ENCODE measurements at regions not wholly inside any gene's neighbourhood (a gene's known extent, or its start where the extent isn't known, plus 50 kb on each side); places are given as distances from the start of the nearest gene placed in this dataset.

GRCh38 chr2:146821836-146822316, 1023.0 kb upstream of the ACVR2A start:
- intact Hi-C loops (cut with DNase I, micrococcal nuclease): no loop called here
- no peaks in the 10 kb centered on the region for H3K36me3 ChIP-seq (ENCODE audit: low read depth)
- H3K4me1 ChIP-seq (ENCODE audit: low read depth): no peaks in the 10 kb centered on the region
- TF ChIP-seq CTCF (IDR thresholded peaks at IDR 0.05): no peak
- no peaks in the 10 kb centered on the region for H3K9me3 ChIP-seq
- H3K4me3 ChIP-seq: no peak overlapping the region
- ATAC-seq (no peak), DNase-seq (no peak)

GRCh38 chr2:146820672-146821071, 1024.2 kb upstream of the ACVR2A start:
- DNase-seq: no peak
- no peak for ATAC-seq
- intact Hi-C loops (cut with DNase I, micrococcal nuclease): no loop called here
- Histone ChIP-seq H3K4me1 (ENCODE audit: low read depth) (no peaks in the 10 kb centered on the region), H3K9me3 (no peaks in the 10 kb centered on the region), H3K36me3 (ENCODE audit: low read depth) (no peaks in the 10 kb centered on the region), H3K4me3 (no peak overlapping the region)
- no peak for TF ChIP-seq CTCF (IDR thresholded peaks at IDR 0.05)

- Histone ChIP-seq H3K4me3 (no peak overlapping the region), H3K36me3 (ENCODE audit: low read depth) (no peaks in the 10 kb centered on the region), H3K4me1 (ENCODE audit: low read depth) (no peaks in the 10 kb centered on the region), H3K9me3 (no peaks in the 10 kb centered on the region)
- no peak for ATAC-seq
- no peak for DNase-seq
- intact Hi-C loops (cut with DNase I, micrococcal nuclease): no loop called here
- no peak for TF ChIP-seq CTCF (IDR thresholded peaks at IDR 0.05)
These were observed 1026.7 kb upstream of the ACVR2A start for GRCh38 chr2:146818122-146818521.

- H3K4me3 ChIP-seq: no peak overlapping the region
- no peaks in the 10 kb centered on the region for H3K36me3 ChIP-seq (ENCODE audit: low read depth)
- no peaks in the 10 kb centered on the region for H3K4me1 ChIP-seq (ENCODE audit: low read depth)
- DNase-seq (no peak), ATAC-seq (no peak)
- intact Hi-C loops (cut with DNase I, micrococcal nuclease): no loop called here
- TF ChIP-seq CTCF (IDR thresholded peaks at IDR 0.05): no peak
- no peaks in the 10 kb centered on the region for H3K9me3 ChIP-seq
These were observed 1027.2 kb upstream of the ACVR2A start for GRCh38 chr2:146817613-146818012.

- ATAC-seq (no peak), DNase-seq (no peak)
- no peak for TF ChIP-seq CTCF (IDR thresholded peaks at IDR 0.05)
- Histone ChIP-seq H3K4me1 (ENCODE audit: low read depth) (no peaks in the 10 kb centered on the region), H3K36me3 (ENCODE audit: low read depth) (no peaks in the 10 kb centered on the region), H3K4me3 (no peak overlapping the region), H3K9me3 (no peaks in the 10 kb centered on the region)
- intact Hi-C loops (cut with DNase I, micrococcal nuclease): no loop called here
These were observed 1029.9 kb upstream of the ACVR2A start for GRCh38 chr2:146814971-146815370.

- no peaks in the 10 kb centered on the region for H3K9me3 ChIP-seq
- H3K4me1 ChIP-seq (ENCODE audit: low read depth): no peaks in the 10 kb centered on the region
- no peak for ATAC-seq
- intact Hi-C loops (cut with DNase I, micrococcal nuclease): no loop called here
- no peak overlapping the region for H3K4me3 ChIP-seq
- peak in 1 of 3 donors; percentile 29 for DNase-seq
- no peaks in the 10 kb centered on the region for H3K36me3 ChIP-seq (ENCODE audit: low read depth)
- TF ChIP-seq CTCF (IDR thresholded peaks at IDR 0.05): no peak
These were observed 1037.2 kb upstream of the ACVR2A start for GRCh38 chr2:146807568-146808168.

All from mucosa of descending colon (tissue), 3 donors.